ENCODE measurements at regions not wholly inside any gene's neighbourhood (a gene's known extent, or its start where the extent isn't known, plus 50 kb on each side); places are given as distances from the start of the nearest gene placed in this dataset.
A peak's percentile ranks its signal among the peaks of the same experiment; 100 is the strongest.

GRCh38 chr18:45213040-45213333 lies 402.3 kb upstream of the SLC14A2 start:
- H3K9me3 Mint-ChIP-seq (ENCODE audit: low read depth): no peaks in the 10 kb centered on the region
- no peak for DNase-seq (ENCODE audit: low spot score)
- H3K36me3 Mint-ChIP-seq (ENCODE audit: low read depth): no peaks in the 10 kb centered on the region
- peaks cover 21% of the 10 kb centered on the region for H3K4me1 Mint-ChIP-seq (ENCODE audit: low read depth)
- peak; percentile 66 for TF ChIP-seq CTCF (IDR thresholded peaks at IDR 0.05)
- no peaks in the 10 kb centered on the region for H3K27me3 Mint-ChIP-seq (ENCODE audit: low read depth)
- no peak overlapping the region for H3K27ac Mint-ChIP-seq (ENCODE audit: unreplicated experiment)
- no peak overlapping the region for H3K4me3 Mint-ChIP-seq (ENCODE audit: unreplicated experiment)

- TF ChIP-seq CTCF (IDR thresholded peaks at IDR 0.05): no peak
- Mint-ChIP-seq H3K27me3 (ENCODE audit: low read depth) (no peaks in the 10 kb centered on the region), H3K36me3 (ENCODE audit: low read depth) (no peaks in the 10 kb centered on the region), H3K4me3 (ENCODE audit: unreplicated experiment) (no peak overlapping the region), H3K9me3 (ENCODE audit: low read depth) (peaks cover 6% of the 10 kb centered on the region), H3K27ac (ENCODE audit: unreplicated experiment) (no peak overlapping the region), H3K4me1 (ENCODE audit: low read depth) (peaks cover 6% of the 10 kb centered on the region)
- DNase-seq (ENCODE audit: low spot score): no peak
These were observed 396.8 kb upstream of the SLC14A2 start for GRCh38 chr18:45218436-45218835.

GRCh38 chr18:45221363-45221762 lies 393.9 kb upstream of the SLC14A2 start:
- TF ChIP-seq CTCF (IDR thresholded peaks at IDR 0.05): no peak
- Mint-ChIP-seq H3K9me3 (ENCODE audit: low read depth) (peaks cover 6% of the 10 kb centered on the region), H3K27me3 (ENCODE audit: low read depth) (no peaks in the 10 kb centered on the region), H3K4me1 (ENCODE audit: low read depth) (peaks cover 6% of the 10 kb centered on the region), H3K27ac (ENCODE audit: unreplicated experiment) (no peak overlapping the region), H3K4me3 (ENCODE audit: unreplicated experiment) (no peak overlapping the region), H3K36me3 (ENCODE audit: low read depth) (no peaks in the 10 kb centered on the region)
- DNase-seq (ENCODE audit: low spot score): no peak

GRCh38 chr18:45222180-45222579 lies 393.1 kb upstream of the SLC14A2 start:
- DNase-seq (ENCODE audit: low spot score): no peak
- Mint-ChIP-seq H3K27ac (ENCODE audit: unreplicated experiment) (no peak overlapping the region), H3K9me3 (ENCODE audit: low read depth) (peaks cover 6% of the 10 kb centered on the region), H3K36me3 (ENCODE audit: low read depth) (no peaks in the 10 kb centered on the region), H3K4me1 (ENCODE audit: low read depth) (peaks cover 11% of the 10 kb centered on the region), H3K4me3 (ENCODE audit: unreplicated experiment) (no peak overlapping the region), H3K27me3 (ENCODE audit: low read depth) (no peaks in the 10 kb centered on the region)
- TF ChIP-seq CTCF (IDR thresholded peaks at IDR 0.05): no peak

- H3K27ac Mint-ChIP-seq (ENCODE audit: unreplicated experiment): peak overlapping the region; percentile 19
- H3K36me3 Mint-ChIP-seq (ENCODE audit: low read depth): no peaks in the 10 kb centered on the region
- peaks cover 6% of the 10 kb centered on the region for H3K4me1 Mint-ChIP-seq (ENCODE audit: low read depth)
- peaks cover 3% of the 10 kb centered on the region for H3K9me3 Mint-ChIP-seq (ENCODE audit: low read depth)
- TF ChIP-seq CTCF (IDR thresholded peaks at IDR 0.05): no peak
- H3K4me3 Mint-ChIP-seq (ENCODE audit: unreplicated experiment): no peak overlapping the region
- DNase-seq (ENCODE audit: low spot score): no peak
- no peaks in the 10 kb centered on the region for H3K27me3 Mint-ChIP-seq (ENCODE audit: low read depth)
These were observed 388.1 kb upstream of the SLC14A2 start for GRCh38 chr18:45227001-45227742.
